ENCODE measurements at regions not wholly inside any gene's neighbourhood (a gene's known extent, or its start where the extent isn't known, plus 50 kb on each side); places are given as distances from the start of the nearest gene placed in this dataset.

DNA sequence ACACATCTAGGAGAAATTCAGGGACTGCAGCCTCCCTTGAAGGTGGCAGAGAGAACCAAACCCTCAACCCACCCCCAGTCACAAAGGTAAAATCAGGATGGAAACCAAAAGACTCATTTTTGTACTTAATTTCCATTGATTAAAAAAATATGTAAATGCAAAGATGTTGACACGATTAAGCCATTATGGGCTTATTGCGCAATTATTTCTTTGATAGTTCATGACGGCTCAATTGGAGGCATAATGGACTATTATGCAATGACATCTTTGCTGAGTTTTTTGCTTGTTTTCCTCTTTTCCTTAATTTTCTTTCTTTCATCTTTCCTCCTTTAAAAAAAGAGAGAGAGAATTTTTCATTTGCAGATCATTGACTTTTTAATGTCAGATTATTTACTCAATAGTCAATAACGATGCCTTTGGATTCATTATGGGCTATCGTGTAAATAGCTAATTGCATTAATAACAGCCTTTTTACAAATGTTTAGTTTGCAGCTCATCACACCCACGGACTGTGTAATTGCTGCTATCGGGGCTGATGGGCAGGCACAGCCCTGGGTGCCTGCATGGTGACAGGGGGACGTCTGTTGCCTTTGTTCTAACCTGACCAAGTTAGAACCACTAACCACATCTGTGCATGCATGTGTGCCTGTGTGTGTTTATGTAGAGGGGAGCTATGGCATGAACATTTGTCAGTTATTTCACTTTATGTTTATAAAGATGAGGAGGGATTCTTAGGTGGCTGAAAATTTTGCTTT is 482.4 kb upstream of the TSHZ3 start:
- Histone ChIP-seq H3K4me3 (no peak overlapping the region), H3K36me3 (no peaks in the 10 kb centered on the region), H3K9me3 (no peaks in the 10 kb centered on the region), H3K27me3 (no peaks in the 10 kb centered on the region), H3K4me1 (no peaks in the 10 kb centered on the region), H3K27ac (no peak overlapping the region)
- no peak for DNase-seq
- WGBS, 2 donors: 63 to 66% methylated on average over 8 of the region's 8 CpGs
- TF ChIP-seq POLR2AphosphoS5 (IDR thresholded peaks at IDR 0.05): no peak
- ATAC-seq (ENCODE audit: low FRiP score in 2 of 2): no peak

DNA sequence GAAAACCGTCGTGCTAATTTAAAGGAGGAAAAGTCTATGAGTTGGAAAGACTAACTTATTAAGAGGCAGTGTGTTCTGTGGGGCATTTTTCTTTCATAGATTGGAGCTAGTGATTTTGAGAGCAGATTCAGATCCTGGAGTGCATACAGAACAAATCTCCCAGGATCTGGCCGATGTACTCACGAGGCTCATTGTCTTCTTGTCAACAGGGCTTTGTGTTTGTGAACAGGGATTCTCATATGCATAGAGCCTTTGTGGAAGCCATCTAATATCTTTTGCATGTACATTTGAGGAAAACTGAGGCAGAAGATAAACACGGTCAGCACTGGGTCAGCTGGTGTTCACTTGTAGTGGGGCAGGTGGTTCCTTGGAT is 482.9 kb upstream of the TSHZ3 start:
- no peak for DNase-seq

DNA sequence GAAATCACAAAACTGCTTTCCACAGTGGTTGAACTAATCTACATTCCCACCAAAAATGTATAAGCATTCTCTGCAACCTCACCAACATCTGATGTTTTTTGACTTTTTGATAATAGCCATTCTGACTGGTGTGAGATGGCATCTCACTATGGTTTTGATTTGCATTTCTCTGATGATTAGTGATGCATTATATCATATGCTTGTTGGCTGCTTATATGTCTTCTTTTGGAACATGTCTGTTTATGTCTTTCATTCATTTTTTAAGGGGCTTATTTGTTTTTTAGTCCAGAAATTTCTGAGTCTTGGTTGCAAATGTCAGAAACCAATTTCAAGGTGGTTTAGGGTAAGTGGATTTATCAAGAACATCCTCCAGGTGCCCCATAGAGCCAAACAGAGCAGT is 484.8 kb upstream of the TSHZ3 start:
- ATAC-seq (ENCODE audit: low FRiP score in 2 of 2): no peak
- TF ChIP-seq POLR2AphosphoS5 (IDR thresholded peaks at IDR 0.05) (no peak), EP300 (IDR thresholded peaks at IDR 0.05) (no peak), POLR2A (IDR thresholded peaks at IDR 0.05) (no peak)
- TF ChIP-seq, protein P1, sequence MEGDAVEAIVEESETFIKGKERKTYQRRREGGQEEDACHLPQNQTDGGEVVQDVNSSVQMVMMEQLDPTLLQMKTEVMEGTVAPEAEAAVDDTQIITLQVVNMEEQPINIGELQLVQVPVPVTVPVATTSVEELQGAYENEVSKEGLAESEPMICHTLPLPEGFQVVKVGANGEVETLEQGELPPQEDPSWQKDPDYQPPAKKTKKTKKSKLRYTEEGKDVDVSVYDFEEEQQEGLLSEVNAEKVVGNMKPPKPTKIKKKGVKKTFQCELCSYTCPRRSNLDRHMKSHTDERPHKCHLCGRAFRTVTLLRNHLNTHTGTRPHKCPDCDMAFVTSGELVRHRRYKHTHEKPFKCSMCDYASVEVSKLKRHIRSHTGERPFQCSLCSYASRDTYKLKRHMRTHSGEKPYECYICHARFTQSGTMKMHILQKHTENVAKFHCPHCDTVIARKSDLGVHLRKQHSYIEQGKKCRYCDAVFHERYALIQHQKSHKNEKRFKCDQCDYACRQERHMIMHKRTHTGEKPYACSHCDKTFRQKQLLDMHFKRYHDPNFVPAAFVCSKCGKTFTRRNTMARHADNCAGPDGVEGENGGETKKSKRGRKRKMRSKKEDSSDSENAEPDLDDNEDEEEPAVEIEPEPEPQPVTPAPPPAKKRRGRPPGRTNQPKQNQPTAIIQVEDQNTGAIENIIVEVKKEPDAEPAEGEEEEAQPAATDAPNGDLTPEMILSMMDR (IDR thresholded peaks at IDR 0.05): no peak
- H3K4me3 ChIP-seq: no peak overlapping the region

More for the DNA sequence above, 482.9 kb upstream of the TSHZ3 start:
- Histone ChIP-seq H3K27ac (no peak overlapping the region), H3K4me1 (no peaks in the 10 kb centered on the region), H3K36me3 (no peaks in the 10 kb centered on the region), H3K4me3 (no peak overlapping the region), H3K27me3 (no peaks in the 10 kb centered on the region), H3K9me3 (no peaks in the 10 kb centered on the region)
- ATAC-seq (ENCODE audit: low FRiP score in 2 of 2): no peak
- no peak for TF ChIP-seq POLR2A (IDR thresholded peaks at IDR 0.05)
- TF ChIP-seq, protein P1 (IDR thresholded peaks at IDR 0.05): no peak
- TF ChIP-seq POLR2AphosphoS5 (IDR thresholded peaks at IDR 0.05): no peak
- no peak for TF ChIP-seq EP300 (IDR thresholded peaks at IDR 0.05)
- 83% methylated on average over 5 of the region's 5 CpGs for WGBS, 2 donors

DNA sequence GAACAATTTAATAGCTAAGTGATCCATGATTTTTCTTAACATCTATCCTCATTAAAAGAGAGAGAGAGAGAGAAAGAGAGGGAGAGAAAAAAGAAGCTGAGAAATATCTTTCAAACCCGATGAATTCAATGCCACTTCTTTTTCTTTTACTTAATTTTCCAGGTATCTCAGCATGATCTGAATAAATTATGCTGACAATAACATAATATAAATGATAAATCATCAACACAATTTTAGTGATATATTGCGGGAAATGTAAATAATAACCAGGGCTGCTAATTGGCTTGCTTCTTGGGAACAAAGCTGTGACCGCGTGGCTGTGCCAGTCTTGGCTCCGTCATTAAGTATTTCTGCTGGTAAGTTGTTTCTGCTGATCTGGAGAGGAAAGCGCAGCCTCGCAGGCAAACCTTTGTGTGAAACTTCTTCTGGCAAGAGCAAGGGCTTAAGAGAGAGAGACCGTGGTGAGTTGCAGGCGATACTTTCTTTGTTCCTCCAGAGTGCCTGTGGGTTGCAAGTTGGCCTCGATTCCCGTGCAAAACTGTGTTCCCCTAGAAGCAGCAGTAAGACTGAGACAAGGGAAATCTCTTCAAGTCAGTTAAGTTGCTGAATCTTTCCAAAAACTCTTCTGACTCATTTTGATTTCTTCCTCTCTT is 489.1 kb upstream of the TSHZ3 start:
- DNase-seq: no peak
- H3K4me3 ChIP-seq: no peak overlapping the region
- no peak for ATAC-seq (ENCODE audit: low FRiP score in 2 of 2)
- H3K27me3 ChIP-seq: no peaks in the 10 kb centered on the region
- 31 to 42% methylated on average over 11 of the region's 11 CpGs for WGBS, 2 donors
- no peak overlapping the region for H3K27ac ChIP-seq
- H3K36me3 ChIP-seq: no peaks in the 10 kb centered on the region
- TF ChIP-seq POLR2AphosphoS5 (IDR thresholded peaks at IDR 0.05) (no peak), POLR2A (IDR thresholded peaks at IDR 0.05) (no peak), EP300 (IDR thresholded peaks at IDR 0.05) (no peak)
- TF ChIP-seq, protein P1 (IDR thresholded peaks at IDR 0.05): no peak
- H3K4me1 ChIP-seq: no peaks in the 10 kb centered on the region
- H3K9me3 ChIP-seq: peaks cover 0 to 3% (median 0%) of the 10 kb centered on the region in 4 donors

More for the DNA sequence above, 484.8 kb upstream of the TSHZ3 start:
- no peaks in the 10 kb centered on the region for H3K36me3 ChIP-seq
- no peaks in the 10 kb centered on the region for H3K4me1 ChIP-seq
- no peaks in the 10 kb centered on the region for H3K9me3 ChIP-seq
- no peak for DNase-seq
- H3K27ac ChIP-seq: no peak overlapping the region
- no peaks in the 10 kb centered on the region for H3K27me3 ChIP-seq

DNA sequence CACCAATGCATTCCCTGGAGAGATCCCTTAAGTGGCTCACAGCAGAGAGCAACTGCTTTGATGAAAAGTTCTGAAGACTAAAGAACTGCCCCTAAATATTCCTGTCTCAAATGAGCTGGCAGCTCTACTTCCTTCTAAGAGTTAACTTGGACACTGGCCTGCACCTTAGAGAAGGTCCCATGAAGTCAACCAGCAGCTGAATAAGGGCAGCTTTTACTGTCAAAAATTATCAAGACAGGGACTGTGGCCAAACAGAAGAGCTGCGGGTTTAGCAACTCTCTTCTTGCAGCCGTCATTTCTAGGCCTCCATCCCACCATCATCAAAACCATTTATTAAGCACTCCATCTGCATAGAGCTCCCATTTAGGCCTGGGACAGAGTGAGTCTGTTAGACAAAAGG is 491.1 kb upstream of the TSHZ3 start:
- H3K36me3 ChIP-seq: no peaks in the 10 kb centered on the region
- WGBS, 2 donors: 73 to 80% methylated on average over 2 of the region's 2 CpGs
- peaks cover 0 to 3% (median 0%) of the 10 kb centered on the region in 4 donors for H3K9me3 ChIP-seq
- H3K4me3 ChIP-seq: no peak overlapping the region
- TF ChIP-seq POLR2A (IDR thresholded peaks at IDR 0.05): no peak
- no peak for TF ChIP-seq POLR2AphosphoS5 (IDR thresholded peaks at IDR 0.05)
- TF ChIP-seq, protein P1 (IDR thresholded peaks at IDR 0.05): no peak
- no peak for TF ChIP-seq EP300 (IDR thresholded peaks at IDR 0.05)
- no peak overlapping the region for H3K27ac ChIP-seq
- DNase-seq (no peak), ATAC-seq (ENCODE audit: low FRiP score in 2 of 2) (no peak)
- no peaks in the 10 kb centered on the region for H3K4me1 ChIP-seq
- H3K27me3 ChIP-seq: no peaks in the 10 kb centered on the region

Measured in upper lobe of left lung (tissue), 6 donors.